Hepatocyte (in vitro differentiated cells): ENCODE measurements at regions not wholly inside any gene's neighbourhood (a gene's known extent, or its start where the extent isn't known, plus 50 kb on each side); places are given as distances from the start of the nearest gene placed in this dataset.

Experiments used
- CTCF ChIP-seq: fragments of 200-600 bp; sonication (generic); IDR thresholded peaks from 2 replicates; pipeline ENCODE4 v1.5.1; 2016; ENCODE audit warnings: antibody characterized with exemption, mild to moderate bottlenecking; ENCODE audit not compliant: poor library complexity
- EZH2 ChIP-seq: fragments of 200-600 bp; sonication (generic); IDR thresholded peaks from 2 replicates; pipeline ENCODE4 v1.6.1; 2016; ENCODE audit warnings: antibody characterized with exemption, mild to moderate bottlenecking, borderline replicate concordance
- EZH2phosphoT487 ChIP-seq: fragments of 200-600 bp; sonication (generic); IDR thresholded peaks from one replicate; pipeline ENCODE4 v1.6.1; 2018; ENCODE audit warnings: antibody characterized with exemption, mild to moderate bottlenecking, low read depth, moderate library complexity; ENCODE audit not compliant: unreplicated experiment, severe bottlenecking

- TF ChIP-seq CTCF: no peak
- no peak for TF ChIP-seq EZH2
- no peak for TF ChIP-seq EZH2phosphoT487
Measured at GRCh38 chr10:84005403-84005802, 133.9 kb upstream of the GHITM start.
